Inflammatory macrophage treated with lipopolysaccharide for 1 hour (primary cell): ENCODE measurements at regions not wholly inside any gene's neighbourhood (a gene's known extent, or its start where the extent isn't known, plus 50 kb on each side); places are given as distances from the start of the nearest gene placed in this dataset.

ENCODE experiments used
- DNase-seq, 2 donors: peaks; one replicate each; pipeline ENCODE4 v3.0.0-alpha.2; 2020 to 2022

DNA sequence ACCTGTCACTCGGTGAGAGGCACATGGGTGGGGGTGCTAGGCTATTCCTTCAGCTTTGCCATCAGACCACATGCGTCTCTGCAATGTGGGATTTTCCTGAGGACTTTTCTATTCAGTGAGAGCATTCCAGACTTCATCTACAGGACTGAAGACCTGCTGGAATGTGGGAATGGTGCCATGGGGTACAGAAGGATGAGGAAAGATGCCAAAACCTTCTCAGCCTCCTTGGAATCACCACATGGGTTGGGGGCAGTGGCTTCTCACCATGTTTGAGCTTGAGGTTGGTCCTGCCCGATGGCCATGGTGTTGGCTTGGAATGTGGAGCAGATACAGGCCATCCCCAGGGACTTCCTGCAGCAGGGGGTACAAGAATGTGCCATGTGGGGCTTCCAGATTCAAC is 80.9 kb upstream of the KLF13 start:
- DNase-seq = no peak

DNA sequence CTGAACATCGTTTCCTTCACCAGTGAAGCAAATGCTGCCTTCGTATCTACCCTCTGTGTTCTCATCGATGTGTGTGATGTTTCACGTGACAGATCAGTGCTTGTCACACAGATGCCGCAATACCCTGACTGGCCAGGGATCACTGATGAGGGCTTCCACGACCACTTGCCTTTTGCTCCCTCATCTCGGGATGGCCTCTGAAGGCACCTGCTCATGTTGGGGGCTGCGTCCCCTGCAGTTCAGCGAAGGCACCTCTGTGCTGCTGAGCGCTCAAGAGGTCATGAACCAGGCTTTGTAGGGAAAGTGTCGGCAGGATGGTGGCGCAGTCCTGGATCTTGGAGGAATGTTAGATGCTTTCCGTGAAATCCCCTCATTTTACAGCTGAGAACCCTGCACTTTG is 79.2 kb upstream of the KLF13 start:
- DNase-seq = no peak

DNA sequence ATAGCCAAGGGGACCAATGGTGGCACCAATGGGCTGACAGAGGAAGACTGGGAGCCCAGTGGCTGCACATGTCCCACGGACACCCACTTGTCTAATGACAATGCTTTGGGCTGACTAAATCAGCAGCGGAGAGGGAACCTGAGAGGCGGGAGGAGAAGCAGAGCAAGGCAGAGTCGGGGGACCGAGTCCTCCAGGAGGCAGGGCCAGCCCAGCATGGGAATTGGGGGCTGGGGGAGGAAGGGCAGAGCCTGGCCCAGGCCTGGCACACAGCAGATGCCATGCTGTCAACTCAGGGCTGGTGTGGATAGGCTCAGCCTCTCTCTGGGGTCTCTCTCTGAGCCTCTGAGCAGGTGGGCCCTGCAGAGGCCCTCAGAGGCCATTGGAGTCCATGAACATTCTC is 78.4 kb upstream of the KLF13 start:
- DNase-seq = no peak

DNA sequence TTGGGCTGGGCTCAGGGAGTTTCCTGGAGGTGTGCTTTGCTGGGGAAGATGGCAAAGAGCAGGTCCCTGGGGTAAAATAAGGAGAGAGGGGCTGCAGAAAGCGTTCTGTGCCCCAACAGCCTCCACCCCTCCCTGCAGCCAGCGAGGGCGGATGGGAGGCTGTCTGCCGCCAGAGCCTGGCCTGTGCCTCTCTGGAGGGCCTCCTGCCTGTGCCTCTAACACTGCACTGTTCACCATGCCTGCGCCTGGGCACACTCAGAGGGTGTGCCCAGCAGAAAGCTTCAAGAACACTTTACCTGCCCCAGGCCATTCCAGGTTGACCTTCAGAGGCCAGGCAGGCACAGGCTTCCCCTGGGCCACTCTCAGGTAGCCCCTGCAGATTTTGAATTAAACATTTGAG is 77.7 kb upstream of the KLF13 start:
- no peak for DNase-seq

DNA sequence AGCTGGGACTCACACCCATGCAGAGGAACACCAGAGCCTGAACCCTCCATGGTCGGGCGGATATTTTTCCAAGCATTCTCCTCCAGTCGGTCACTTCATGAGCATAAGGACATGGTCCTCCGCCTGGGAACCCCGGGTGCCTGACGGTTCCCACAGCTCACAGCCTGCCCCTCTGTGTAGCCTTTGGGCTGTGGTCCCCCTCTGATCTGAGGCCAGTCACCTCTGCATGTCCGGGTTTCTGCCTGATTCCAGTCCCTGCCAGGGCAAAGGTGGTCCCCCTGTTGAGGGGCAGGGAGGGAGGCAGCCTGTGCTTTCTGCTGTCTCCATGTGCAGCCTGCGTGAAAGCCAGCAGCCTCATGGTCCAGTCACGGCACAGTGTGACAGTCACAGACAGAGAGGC is 76.6 kb upstream of the KLF13 start:
- no peak for DNase-seq

DNA sequence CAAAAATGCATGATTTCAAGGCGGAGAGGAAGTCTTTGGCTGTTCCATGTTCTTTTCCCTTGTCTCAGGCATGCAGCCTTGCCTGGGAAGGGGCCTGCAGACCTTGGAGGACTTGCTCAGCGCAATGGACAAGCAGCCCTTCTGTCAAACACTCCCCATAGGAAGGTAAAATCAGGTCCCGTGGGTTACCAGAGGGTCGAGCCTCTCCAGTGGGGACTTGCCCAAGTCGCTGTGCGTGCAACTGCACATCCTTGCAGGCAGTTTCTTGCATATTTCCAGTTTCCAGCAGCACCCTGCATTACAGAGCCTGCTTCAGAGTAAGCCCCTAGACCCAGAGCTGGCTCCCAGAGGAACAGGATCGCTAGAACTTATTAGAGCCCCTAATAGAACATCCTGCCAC is 75.5 kb upstream of the KLF13 start:
- DNase-seq = no peak

DNA sequence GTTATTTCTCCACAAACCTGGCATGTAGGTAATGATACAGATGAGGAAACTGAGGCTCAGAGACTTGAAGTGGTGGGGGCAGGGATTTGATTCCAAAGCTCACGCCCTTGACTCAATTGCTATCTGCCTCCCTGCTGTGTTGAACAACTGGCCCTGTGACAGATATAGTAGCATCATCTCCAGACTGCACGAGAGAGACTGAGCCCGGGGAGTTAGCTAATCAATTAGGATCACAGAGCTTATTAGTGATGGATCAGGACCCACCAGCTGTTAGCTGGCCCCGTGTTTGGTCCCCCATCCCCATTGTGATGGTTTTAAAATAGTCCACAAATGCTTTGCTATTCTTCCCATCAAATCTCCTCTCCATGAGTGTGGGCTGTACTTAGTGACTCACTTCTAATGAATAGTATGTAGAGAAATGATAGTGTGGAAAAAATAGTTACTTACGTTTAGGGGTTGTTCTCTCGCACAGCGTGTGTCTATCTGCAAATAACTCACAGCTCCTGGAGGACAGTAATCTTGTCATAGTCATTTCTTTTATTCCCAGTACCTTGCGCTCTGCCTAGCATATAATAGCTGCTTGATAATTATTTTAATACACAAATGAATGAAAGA is 74.4 kb upstream of the KLF13 start:
- no peak for DNase-seq

DNA sequence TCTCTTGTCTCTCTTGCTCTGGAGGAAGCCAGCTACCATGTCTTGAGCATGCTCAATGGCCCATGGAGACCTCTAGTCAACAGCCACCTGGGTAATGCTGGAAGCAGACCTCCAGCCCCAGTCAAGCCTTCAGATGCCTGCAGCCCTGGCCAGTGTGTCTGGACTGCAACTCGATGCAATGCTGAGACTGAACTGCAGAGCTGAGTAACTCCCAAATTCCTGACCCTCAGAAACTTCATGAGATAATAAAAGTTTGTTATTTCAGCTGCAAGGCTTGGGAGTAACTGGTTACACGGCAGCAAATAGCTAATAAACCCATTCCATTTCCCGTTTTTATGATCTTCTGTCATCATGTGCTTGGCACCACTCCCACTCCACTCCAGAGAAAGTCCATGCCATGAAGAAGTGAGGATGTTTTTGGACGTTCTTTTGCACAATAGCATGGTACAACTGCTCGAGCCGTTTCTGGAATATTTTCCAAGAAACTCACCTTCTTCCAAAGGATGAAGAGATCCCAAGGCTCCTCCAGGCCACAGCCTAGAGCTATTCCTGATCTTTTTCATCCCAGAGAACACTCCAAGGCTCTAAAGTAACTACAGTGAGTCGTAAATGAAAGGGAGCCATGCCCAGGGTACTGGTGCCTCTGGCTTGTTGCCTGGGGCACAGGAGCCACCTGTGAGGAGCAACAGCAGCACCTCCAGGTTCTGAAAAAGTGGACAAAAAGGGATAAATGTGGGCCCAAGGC is 72.0 kb upstream of the KLF13 start:
- DNase-seq = peak; percentile 47 to 64

DNA sequence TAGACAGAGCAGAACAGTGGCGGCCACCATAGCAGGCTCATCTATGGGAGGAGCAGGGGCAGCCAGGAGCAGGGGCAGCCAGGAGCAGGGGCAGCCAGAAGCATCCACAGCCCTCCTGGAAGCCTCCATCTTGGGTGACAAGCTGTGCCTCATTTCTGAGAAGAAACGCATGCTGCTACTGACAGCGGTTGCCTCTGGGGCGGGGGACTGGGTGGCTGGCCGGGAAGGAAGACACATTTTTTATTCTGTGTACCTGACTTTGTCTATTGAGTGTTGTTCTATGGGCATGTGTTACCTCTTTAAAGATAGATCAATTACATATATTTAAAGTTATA is 71.5 kb upstream of the KLF13 start:
- no peak for DNase-seq

DNA sequence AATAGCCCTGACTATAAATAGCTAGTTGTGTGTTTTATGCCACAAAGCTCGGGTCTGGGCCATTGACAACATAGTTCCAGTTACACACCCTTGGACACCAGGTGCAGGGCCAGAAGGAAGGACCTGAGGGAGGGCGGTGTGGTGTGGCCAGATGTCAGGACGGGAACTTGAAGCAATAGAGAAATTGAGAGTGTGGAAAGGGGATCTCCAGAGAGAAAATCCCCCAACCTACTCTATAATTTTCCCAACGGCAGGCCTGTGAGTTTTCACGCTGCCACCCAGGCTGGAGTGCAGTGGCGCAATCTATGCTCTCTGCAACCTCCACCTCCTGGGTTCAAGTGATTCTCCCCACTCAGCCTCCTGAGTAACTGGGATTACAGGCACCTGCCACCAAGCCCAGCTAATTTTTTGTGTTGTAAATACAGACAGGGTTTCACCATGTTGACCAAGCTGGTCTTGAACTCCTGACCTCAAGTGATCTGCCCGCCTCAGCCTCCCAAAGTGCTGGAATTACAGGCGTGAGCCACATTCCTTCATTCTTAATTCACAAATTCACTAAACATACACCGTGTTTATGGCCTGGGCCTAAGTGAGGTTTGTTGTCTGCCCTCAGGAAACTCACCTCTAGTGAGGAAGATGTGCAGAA is 70.8 kb upstream of the KLF13 start:
- peak; percentile 70 to 88 for DNase-seq

DNA sequence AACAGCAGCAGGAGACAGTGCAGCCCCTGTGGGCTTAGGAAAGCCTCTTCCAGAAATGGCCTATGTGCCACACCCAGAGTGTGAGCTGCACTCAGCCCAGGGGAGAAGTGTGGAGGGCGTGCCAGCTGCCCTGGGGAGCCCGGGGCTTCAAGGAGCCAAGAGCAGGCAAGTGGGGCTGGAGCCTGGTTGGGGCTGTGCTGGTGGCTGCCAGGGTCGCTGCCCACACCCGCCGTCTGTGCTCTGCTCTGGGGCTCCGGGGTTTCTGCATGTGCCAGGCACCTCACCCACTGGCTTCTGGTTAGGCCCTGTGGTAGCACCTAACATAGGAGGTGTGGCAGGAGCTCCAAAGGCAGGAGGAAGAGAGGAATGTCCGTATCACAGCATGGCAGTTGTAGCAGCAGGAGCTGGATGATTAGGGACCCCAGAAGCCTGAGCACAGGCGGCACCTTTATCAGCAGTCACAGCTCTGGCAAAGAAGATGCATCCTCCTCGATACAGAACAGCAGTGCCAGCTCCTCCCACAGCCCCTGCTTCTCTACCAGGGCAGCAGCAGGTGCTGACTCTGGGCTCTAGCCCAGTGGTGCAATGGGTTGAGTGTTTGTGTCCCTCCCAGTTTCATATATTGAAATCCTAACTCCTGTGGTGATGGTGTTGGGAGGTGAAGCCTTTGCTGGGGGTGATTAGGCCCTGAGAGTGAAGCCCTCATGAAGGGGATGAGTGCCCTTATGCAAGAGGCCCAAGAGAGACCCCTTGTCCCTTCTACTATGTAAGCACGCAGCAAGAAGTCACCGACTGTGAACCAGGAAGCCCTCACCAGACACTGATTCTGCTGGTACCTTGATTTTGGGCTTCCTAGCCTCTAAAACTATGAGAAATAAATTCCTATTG is 70.0 kb upstream of the KLF13 start:
- DNase-seq = no peak

DNA sequence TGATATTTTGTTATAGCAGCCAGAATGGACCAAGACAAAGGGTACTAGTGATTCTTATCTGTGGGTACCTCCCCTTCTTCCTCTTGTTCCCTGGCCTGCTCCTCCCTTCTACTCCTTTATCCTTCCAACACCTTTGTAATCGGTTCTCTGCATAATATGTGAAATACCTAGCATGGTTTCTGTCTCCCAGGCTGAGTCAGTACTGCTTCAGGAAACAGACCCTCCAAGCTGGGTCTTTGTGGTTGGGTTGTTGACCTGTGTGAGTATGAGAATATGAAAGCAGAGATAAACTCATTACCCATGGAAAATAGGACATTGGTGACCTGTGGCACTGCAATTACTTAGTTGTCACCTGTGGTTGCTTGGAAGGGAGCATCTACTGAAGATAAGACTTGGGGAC is 69.3 kb upstream of the KLF13 start:
- no peak for DNase-seq

DNA sequence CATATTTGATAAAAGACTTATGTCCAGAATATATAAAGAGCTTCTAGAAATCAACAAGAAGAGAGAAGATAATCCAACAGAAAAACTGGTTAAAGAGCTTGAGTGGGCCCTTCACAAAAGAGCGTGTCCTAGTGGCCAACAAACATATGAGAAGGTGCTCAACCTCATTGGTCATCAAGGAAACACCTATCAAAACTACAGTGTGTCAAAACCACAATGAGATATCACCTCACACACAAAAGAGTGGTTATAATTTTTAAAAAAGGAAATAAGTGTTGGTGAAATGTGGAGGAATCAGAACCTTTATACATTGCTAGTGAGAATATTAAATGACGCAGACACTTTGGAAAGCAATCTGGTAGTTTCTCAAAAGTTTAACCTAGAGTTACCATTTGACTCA is 68.4 kb upstream of the KLF13 start:
- DNase-seq = no peak

DNA sequence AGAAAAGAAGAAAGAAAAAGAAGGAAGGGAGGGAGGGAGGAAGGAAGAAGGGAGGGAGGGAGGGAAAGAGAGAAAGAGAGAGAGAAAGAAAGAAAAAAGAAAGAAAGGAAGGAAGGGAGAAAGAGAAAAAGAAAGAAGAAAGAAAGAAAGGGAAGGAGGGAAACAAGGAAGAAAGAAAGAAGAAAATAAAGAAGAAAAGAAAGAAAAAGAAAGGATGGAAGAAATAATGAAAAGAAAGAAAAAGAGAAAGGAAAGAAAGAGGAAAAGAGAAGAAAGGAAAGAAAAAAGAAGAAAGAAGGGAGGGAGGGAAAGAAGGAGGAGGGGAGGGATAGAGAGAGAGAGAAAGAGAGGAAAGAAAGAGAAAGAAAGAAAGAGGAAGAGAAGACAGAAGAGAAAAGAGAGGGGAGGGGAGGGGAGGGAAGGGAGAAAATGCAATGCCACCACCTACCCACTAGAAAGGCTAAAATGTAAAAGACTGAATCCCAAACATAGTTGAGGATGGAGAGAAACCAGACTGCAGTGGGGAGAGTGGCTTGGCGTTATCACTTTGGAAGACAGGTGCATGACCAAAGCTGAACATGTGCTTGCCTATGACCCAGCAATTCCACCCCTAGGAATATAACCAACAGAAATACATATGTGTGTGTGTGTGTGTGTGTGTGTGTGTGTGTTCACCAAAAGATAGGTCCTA is 66.9 kb upstream of the KLF13 start:
- DNase-seq = no peak

DNA sequence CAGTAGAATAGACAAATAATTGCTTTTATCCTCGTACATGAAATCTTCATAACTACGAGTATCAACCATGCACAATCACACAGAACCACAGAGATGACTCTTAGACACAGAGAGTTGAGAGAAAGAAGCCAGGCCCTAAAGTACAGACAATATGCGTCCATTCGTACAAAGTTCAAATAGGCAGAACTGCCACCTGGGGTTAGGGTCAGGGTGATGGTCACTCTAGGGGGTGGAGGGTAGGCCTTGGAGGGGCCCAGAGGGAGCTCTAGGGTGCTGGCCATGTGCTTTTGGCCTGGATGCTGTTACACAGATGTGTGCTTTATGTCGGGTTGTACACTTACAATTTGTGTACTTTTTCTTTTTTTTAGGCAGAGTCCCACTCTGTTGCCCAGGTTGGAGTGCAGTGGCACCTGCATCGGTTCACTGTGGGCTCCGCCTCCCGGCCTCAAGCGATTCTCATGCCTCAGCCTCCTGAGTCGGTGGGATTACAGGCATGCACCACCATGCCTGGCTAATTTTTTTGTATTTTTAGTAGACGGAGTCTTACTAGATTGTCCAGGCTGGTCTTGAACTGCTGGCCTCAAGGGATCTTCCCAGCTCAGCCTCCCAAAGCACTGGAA is 65.9 kb upstream of the KLF13 start:
- DNase-seq = no peak

DNA sequence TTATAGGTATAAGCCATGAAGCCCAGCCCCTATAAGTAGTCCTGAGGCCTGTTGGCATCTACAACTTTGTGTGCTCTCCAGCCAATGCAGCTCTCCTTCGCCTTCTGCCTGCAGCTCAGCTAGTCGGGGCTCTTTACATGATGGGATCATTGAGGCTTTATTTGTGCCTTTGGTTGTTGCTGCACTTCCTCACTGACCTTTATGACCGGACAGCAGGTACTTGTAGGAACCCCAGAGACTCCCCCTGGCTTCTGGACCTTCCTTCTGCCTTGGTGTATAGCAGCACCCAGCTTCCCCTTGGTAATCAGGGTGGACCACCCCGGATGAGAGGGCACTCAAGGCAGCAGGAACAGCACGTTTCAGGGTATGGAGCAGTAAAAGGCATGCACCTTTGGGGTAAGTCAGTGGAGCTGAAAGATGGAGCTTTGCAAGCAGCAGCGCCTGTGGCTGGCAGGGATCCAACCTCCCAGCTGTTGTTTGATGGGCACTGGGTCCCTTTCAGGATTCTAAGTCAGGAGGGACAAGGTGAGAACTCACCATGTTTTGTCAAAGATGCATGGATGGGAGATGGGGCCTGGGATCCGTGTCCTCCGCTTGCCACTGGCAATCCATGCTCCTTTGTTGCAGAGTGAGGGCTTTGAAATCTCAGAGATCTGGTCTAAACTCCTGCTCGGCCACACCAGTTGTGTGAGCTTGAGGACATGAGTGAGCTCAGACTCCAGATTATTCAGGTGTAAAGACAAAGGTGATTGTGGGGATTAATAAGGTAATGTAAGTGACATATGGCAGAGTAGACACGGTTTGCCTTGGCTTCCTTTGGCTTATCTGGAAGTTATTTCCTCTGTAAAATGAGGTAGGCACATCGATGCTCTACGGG is 65.1 kb upstream of the KLF13 start:
- no peak for DNase-seq

DNA sequence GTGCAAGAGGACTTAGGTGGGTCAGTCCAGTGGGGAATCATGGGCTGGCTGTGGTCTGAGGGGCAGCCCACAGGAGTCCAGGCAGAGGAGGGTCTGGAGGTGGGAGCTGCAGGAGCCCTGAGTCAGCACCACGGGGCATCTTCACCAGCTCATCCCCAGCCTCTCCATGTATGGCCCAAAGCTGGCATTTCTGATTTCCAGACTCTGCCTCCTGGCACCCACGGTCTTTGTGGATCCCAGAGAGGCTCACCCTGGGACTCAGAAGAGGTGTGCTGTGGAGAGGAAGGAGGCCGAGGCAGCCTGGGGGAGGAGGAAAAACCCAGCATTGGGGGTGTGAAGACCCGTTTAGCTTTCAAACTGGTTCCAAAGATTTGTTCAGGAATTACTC is 64.5 kb upstream of the KLF13 start:
- no peak for DNase-seq

DNA sequence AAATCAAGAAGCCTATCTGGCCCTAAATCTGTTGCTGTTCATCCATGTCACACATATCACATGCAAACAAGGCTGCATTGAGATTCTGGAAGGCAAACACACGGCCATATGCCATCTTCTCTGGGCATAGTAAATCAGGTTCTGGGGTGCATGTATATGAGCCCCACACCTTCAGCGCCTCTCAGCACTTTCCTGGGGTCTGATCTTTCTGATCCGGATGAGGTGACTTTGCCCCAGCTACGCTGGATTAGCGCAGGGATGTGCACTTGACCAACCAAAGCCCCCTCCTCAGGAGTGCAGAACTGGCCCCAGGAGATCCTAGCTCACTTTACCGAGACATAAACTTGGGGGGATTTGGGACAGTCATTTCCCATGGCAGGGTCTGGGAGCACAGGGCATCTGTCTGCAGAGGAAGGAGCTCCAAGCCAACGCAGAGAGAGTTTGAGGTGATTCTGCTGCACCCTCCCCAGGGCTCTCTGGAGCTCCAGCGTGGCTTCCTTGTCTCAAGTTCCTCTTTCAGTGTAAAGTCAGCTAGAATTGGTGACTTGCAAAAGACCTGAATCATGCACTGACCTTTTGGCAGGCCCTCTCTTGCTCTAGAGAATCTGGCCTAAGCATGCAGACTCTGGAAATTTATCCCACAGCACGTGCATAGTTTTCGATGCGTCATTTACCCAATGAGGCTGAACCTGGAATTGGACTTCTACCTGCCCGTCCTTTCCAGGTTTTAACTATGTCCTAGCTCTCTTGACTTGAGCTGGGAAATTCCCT is 63.5 kb upstream of the KLF13 start:
- peak; percentile 86 to 95 for DNase-seq

DNA sequence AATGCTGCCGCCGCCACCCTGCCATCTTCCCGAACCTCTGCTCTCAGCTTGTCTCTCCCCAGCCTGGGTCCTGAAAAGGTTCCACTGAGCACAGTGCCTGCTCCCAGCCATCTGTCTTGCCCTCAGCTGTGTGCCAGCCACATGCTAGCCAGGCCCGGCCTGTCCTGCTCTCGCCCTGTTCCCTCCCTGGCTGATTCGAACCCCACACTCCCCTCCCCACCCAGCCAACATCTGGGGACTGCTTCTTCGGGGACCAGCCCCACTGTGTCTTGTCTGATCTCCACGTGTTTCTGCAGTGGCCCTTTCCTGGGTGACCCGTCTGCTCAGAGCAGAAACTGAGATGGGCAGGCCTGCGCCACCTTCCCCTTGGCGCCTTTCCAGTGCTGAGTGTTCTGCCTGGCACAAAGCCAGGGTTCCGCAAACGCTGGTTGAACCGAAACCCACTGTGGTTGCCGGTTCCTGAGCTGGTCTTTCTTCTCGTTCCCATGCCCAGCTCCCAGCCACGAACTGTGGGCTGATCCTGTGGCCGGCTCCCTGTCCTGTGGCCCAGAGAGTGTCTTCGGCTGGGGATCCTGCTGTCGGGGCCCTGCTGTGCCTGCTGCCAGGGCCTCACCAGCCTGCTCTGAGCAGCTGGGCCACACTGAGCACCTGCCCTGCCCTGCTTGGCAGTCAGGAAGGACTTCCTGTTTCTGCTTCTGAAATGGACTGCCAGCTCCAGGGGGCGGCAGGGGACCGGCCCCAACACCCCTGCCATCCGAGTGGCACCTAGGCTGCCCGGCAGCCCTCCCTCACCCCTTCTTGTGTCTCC is 62.7 kb upstream of the KLF13 start:
- DNase-seq = peak; percentile 89 to 98
